ENCODE measurements at regions not wholly inside any gene's neighbourhood (a gene's known extent, or its start where the extent isn't known, plus 50 kb on each side); places are given as distances from the start of the nearest gene placed in this dataset.
A peak's percentile ranks its signal among the peaks of the same experiment; 100 is the strongest.

- no peak for DNase-seq
- no peak for ATAC-seq
- intact Hi-C loops (cut with DNase I): no loop called here
Measured at GRCh38 chr3:187550446-187550845, 119.7 kb downstream of the SST start.

GRCh38 chr3:187545366-187545765 lies 124.8 kb downstream of the SST start:
- no peak for ATAC-seq
- intact Hi-C loops (cut with DNase I): no loop called here
- DNase-seq: no peak

- no peak for ATAC-seq
- intact Hi-C loops (cut with DNase I): no loop called here
- no peak for DNase-seq
Measured at GRCh38 chr3:187544326-187544725, 125.9 kb downstream of the SST start.

- DNase-seq: no peak
- no peak for ATAC-seq
- intact Hi-C loops (cut with DNase I): no loop called here
Measured at GRCh38 chr3:187540847-187541246, 129.3 kb downstream of the SST start.

- DNase-seq (no peak), ATAC-seq (no peak)
- intact Hi-C loops (cut with DNase I): no loop called here
Measured at GRCh38 chr3:187536185-187536584, 134.0 kb downstream of the SST start.

GRCh38 chr3:187533797-187534196 lies 136.4 kb downstream of the SST start:
- DNase-seq: no peak
- intact Hi-C loops (cut with DNase I): no loop called here
- ATAC-seq: no peak

- ATAC-seq: no peak
- no peak for DNase-seq
- intact Hi-C loops (cut with DNase I): no loop called here
Measured at GRCh38 chr3:187531831-187532230, 138.4 kb downstream of the SST start.

- intact Hi-C loops (cut with DNase I): no loop called here
- no peak for ATAC-seq
- DNase-seq: no peak
Measured at GRCh38 chr3:187522890-187523289, 147.3 kb downstream of the SST start.

GRCh38 chr3:187522293-187522692 lies 147.9 kb downstream of the SST start:
- intact Hi-C loops (cut with DNase I): no loop called here
- ATAC-seq: no peak
- no peak for DNase-seq

- intact Hi-C loops (cut with DNase I): no loop called here
- ATAC-seq: no peak
- no peak for DNase-seq
Measured at GRCh38 chr3:187521546-187521945, 148.6 kb downstream of the SST start.

GRCh38 chr3:187520027-187520945 lies 149.9 kb downstream of the SST start:
- peak; percentile 29 for DNase-seq
- intact Hi-C loops (cut with DNase I): no loop called here
- peak; percentile 57 to 91 for ATAC-seq

GRCh38 chr3:187519428-187519890 lies 150.7 kb downstream of the SST start:
- no peak for ATAC-seq
- DNase-seq: no peak
- intact Hi-C loops (cut with DNase I): no loop called here

- intact Hi-C loops (cut with DNase I): no loop called here
- ATAC-seq (no peak), DNase-seq (no peak)
Measured at GRCh38 chr3:187518616-187519015, 150.4 kb downstream of the RTP4 start.

GRCh38 chr3:187518207-187518606 lies 150.0 kb downstream of the RTP4 start:
- ATAC-seq (no peak), DNase-seq (no peak)
- intact Hi-C loops (cut with DNase I): no loop called here

GRCh38 chr3:187516446-187517185 lies 148.4 kb downstream of the RTP4 start:
- intact Hi-C loops (cut with DNase I): no loop called here
- DNase-seq: no peak
- ATAC-seq: no peak

- ATAC-seq (no peak), DNase-seq (no peak)
- intact Hi-C loops (cut with DNase I): no loop called here
Measured at GRCh38 chr3:187507905-187508304, 139.7 kb downstream of the RTP4 start.

- DNase-seq: no peak
- intact Hi-C loops (cut with DNase I): no loop called here
- no peak for ATAC-seq
Measured at GRCh38 chr3:187507266-187507665, 139.1 kb downstream of the RTP4 start.

- ATAC-seq (peak in 1 of 2 donors; percentile 70), DNase-seq (no peak)
- intact Hi-C loops (cut with DNase I): no loop called here
Measured at GRCh38 chr3:187504435-187504834, 136.2 kb downstream of the RTP4 start.

- ATAC-seq (no peak), DNase-seq (no peak)
- intact Hi-C loops (cut with DNase I): no loop called here
Measured at GRCh38 chr3:187498211-187498724, 130.1 kb downstream of the RTP4 start.

- DNase-seq (no peak), ATAC-seq (no peak)
- intact Hi-C loops (cut with DNase I): no loop called here
Measured at GRCh38 chr3:187497052-187497451, 128.9 kb downstream of the RTP4 start.

Measured in left cardiac atrium (tissue), 4 donors.